ENCODE measurements at regions not wholly inside any gene's neighbourhood (a gene's known extent, or its start where the extent isn't known, plus 50 kb on each side); places are given as distances from the start of the nearest gene placed in this dataset.
"Not testable (repeated sequence)": the region's sequence is repeated elsewhere in the genome, so short reads cannot be mapped to it uniquely, and the experiment has no call there.

GRCh38 chr3:8307545-8308110 is 194.0 kb upstream of the LMCD1 start:
- no peak for DNase-seq (ENCODE audit: low read depth in 2 of 2)

GRCh38 chr3:8311321-8311720 is 190.3 kb upstream of the LMCD1 start:
- no peak for DNase-seq (ENCODE audit: low read depth in 2 of 2)

GRCh38 chr3:8312685-8313084 is 188.9 kb upstream of the LMCD1 start:
- no peak for DNase-seq (ENCODE audit: low read depth in 2 of 2)

- no peak for DNase-seq (ENCODE audit: low read depth in 2 of 2)
These were observed 187.9 kb upstream of the LMCD1 start for GRCh38 chr3:8313560-8314267.

GRCh38 chr3:8315526-8315925 is 186.1 kb upstream of the LMCD1 start:
- not testable (repeated sequence) for DNase-seq (ENCODE audit: low read depth in 2 of 2)

GRCh38 chr3:8317661-8318649 is 183.7 kb upstream of the LMCD1 start:
- DNase-seq (ENCODE audit: low read depth in 2 of 2), result no peak

GRCh38 chr3:8319935-8320634 is 181.5 kb upstream of the LMCD1 start:
- no peak for DNase-seq (ENCODE audit: low read depth in 2 of 2)

- no peak for DNase-seq (ENCODE audit: low read depth in 2 of 2)
These were observed 180.7 kb upstream of the LMCD1 start for GRCh38 chr3:8320711-8321458.

- DNase-seq (ENCODE audit: low read depth in 2 of 2), result peak in 1 of 2 donors; percentile 25
These were observed 176.9 kb upstream of the LMCD1 start for GRCh38 chr3:8324747-8325146.

- DNase-seq (ENCODE audit: low read depth in 2 of 2), result no peak
These were observed 176.3 kb upstream of the LMCD1 start for GRCh38 chr3:8325306-8325705.

- DNase-seq (ENCODE audit: low read depth in 2 of 2), result not testable (repeated sequence)
These were observed 175.8 kb upstream of the LMCD1 start for GRCh38 chr3:8325833-8326232.

- no peak for DNase-seq (ENCODE audit: low read depth in 2 of 2)
These were observed 173.9 kb upstream of the LMCD1 start for GRCh38 chr3:8327739-8328138.

- no peak for DNase-seq (ENCODE audit: low read depth in 2 of 2)
These were observed 172.7 kb upstream of the LMCD1 start for GRCh38 chr3:8328967-8329366.

GRCh38 chr3:8329598-8329997 is 172.0 kb upstream of the LMCD1 start:
- no peak for DNase-seq (ENCODE audit: low read depth in 2 of 2)

- no peak for DNase-seq (ENCODE audit: low read depth in 2 of 2)
These were observed 165.2 kb upstream of the LMCD1 start for GRCh38 chr3:8336456-8336855.

- DNase-seq (ENCODE audit: low read depth in 2 of 2), result no peak
These were observed 163.2 kb upstream of the LMCD1 start for GRCh38 chr3:8338424-8338823.

- no peak for DNase-seq (ENCODE audit: low read depth in 2 of 2)
These were observed 159.8 kb upstream of the LMCD1 start for GRCh38 chr3:8341821-8342247.

- no peak for DNase-seq (ENCODE audit: low read depth in 2 of 2)
These were observed 158.6 kb upstream of the LMCD1 start for GRCh38 chr3:8343058-8343457.

- DNase-seq (ENCODE audit: low read depth in 2 of 2), result no peak
These were observed 156.2 kb upstream of the LMCD1 start for GRCh38 chr3:8345398-8345797.

GRCh38 chr3:8348076-8348475 is 153.5 kb upstream of the LMCD1 start:
- no peak for DNase-seq (ENCODE audit: low read depth in 2 of 2)

GRCh38 chr3:8352475-8352874 is 149.1 kb upstream of the LMCD1 start:
- no peak for DNase-seq (ENCODE audit: low read depth in 2 of 2)

Measured in activated CD4-positive, alpha-beta T cell treated with anti-CD3 and anti-CD28 coated beads for 24 hours (primary cell).